Activated CD4-positive, alpha-beta memory T cell treated with anti-CD3 and anti-CD28 coated beads for 36 hours (primary cell): ENCODE measurements at regions not wholly inside any gene's neighbourhood (a gene's known extent, or its start where the extent isn't known, plus 50 kb on each side); places are given as distances from the start of the nearest gene placed in this dataset.

Experiments
- CTCF ChIA-PET: fragments of 350-600 bp; sonication (Branson Sonifier 250); formaldehyde crosslinking; loops from one replicate; lab custom pipeline; 2021; ENCODE audit warnings: antibody characterized with exemption, inconsistent platforms; lab: Charles Lee
- POLR2A ChIA-PET: fragments of 350-600 bp; sonication (Branson Sonifier 250); formaldehyde crosslinking; loops from one replicate; lab custom pipeline; 2021; ENCODE audit warnings: antibody characterized with exemption; lab: Charles Lee
- DNase-seq: peaks from one replicate; pipeline ENCODE4 v3.0.0-alpha.2; 2020
- H3K27ac Mint-ChIP-seq: one replicate; pipeline ENCODE4 v1.8.0; 2021; ENCODE audit warnings: mixed read lengths
- H3K27me3 Mint-ChIP-seq: one replicate; pipeline ENCODE4 v1.8.0; 2021; ENCODE audit warnings: mixed read lengths
- H3K36me3 Mint-ChIP-seq: one replicate; pipeline ENCODE4 v1.8.0; 2021; ENCODE audit warnings: mixed read lengths
- H3K4me1 Mint-ChIP-seq: one replicate; pipeline ENCODE4 v1.8.0; 2021; ENCODE audit warnings: low read depth, mixed read lengths
- H3K4me3 Mint-ChIP-seq: one replicate; pipeline ENCODE4 v1.8.0; 2021; ENCODE audit warnings: mild to moderate bottlenecking, mixed read lengths
- H3K9me3 Mint-ChIP-seq: one replicate; pipeline ENCODE4 v1.8.0; 2021; ENCODE audit warnings: mixed read lengths
- intact Hi-C: fragments of 100-400 bp; cut with micrococcal nuclease; formaldehyde crosslinking; loops from one replicate; pipeline ENCODE4 v1.15.1; 2023

DNA sequence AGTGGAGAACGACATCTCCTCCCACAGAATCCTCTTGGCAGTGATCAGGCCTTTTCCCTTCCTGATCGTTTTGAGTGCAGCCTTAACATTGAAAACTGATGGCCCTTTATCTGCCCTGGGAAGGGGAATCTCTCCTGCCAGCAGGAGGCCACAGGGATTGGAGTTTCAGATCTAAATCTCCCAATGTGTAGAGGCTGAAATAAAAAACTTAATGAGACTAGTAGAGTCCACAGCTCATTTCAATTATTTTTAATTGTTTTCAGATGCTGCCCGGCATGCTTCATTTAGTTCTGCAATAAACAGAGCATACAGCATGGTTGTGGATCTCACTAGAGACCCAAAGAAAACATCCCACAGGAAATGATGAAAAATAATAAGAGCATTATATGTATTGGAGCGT is 662.2 kb upstream of the HS3ST5 start:
- H3K9me3 Mint-ChIP-seq = no peaks in the 10 kb centered on the region

DNA sequence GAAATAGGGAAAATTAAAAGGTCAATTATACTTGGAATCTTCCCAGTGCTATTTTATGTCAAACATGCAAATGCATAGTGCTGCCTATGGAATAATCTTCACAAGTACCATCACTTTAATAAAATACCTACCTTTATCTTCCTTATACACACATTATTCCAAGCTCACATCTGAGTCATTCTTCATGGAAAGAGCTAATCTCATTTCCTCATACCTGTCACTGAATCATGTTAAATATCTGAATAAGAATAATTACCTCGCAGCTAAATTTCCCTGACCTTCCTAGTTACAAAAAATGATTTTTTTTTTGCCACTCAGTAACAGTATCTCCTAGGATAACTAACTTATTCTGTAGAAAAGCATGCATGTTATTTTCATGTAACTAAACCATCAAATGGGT is 661.4 kb upstream of the HS3ST5 start:
- POLR2A ChIA-PET = no interaction called here
- Mint-ChIP-seq H3K36me3 (no peaks in the 10 kb centered on the region), H3K27ac (no peak overlapping the region), H3K27me3 (no peaks in the 10 kb centered on the region), H3K9me3 (no peaks in the 10 kb centered on the region), H3K4me1 (no peaks in the 10 kb centered on the region), H3K4me3 (no peak overlapping the region)
- no peak for DNase-seq
- CTCF ChIA-PET = no interaction called here
- intact Hi-C loops = no loop called here

More for the DNA sequence above, 662.2 kb upstream of the HS3ST5 start:
- no peaks in the 10 kb centered on the region for H3K36me3 Mint-ChIP-seq
- H3K4me3 Mint-ChIP-seq = no peak overlapping the region
- POLR2A ChIA-PET = no interaction called here
- H3K27me3 Mint-ChIP-seq = no peaks in the 10 kb centered on the region
- CTCF ChIA-PET = no interaction called here
- H3K4me1 Mint-ChIP-seq = no peaks in the 10 kb centered on the region
- no peak overlapping the region for H3K27ac Mint-ChIP-seq
- intact Hi-C loops = no loop called here
- no peak for DNase-seq

DNA sequence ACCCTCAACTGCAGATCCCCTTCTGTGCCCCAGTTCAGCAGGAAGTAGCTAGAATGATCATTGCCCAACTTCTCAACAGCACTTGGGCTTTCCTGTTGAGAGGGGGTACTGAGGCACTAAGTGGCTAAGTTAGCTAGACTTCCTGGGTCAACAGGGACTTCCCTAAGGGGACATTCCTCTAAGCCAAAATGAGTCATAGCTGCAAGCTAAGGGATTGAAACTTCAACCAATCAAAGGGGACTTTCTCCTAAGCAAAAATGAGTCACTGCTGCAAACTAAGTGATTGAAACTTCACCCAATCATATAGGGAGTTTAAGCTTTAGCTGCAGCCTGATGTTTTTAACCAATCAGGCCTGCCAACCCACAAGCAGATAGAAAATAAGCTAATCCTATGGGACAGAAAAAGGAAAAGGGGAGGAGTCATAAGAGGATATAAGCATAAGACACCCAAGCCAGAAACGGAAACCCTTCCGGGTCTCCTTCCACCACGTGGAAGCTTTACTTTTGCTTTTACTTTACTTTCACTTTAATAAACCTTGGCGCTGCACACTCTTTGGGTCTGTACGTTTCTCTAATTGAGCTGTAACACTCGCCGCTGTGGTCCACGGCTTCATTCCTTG is 659.0 kb upstream of the HS3ST5 start:
- no peak overlapping the region for H3K4me3 Mint-ChIP-seq

DNA sequence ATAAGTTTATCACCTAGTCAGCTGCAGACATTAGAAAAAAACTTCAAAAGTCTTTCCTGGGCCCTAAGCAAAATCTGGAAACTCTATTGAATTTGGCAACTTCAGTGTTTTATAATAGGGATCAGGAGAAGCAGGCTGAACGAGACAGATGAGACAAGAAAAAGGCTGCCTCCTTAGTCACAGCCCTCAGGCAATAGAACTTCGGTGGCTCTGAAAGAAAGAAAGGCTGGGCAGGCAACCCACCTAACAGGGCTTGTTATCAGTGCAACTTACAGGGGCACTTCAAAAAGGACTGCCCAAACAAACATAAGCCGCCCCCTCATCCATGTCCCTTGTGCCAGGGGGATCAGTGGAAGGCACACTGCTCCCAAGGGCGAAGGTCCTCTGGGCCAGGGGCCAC is 657.9 kb upstream of the HS3ST5 start:
- no peaks in the 10 kb centered on the region for H3K36me3 Mint-ChIP-seq
- POLR2A ChIA-PET = no interaction called here
- no peaks in the 10 kb centered on the region for H3K4me1 Mint-ChIP-seq
- no peaks in the 10 kb centered on the region for H3K27me3 Mint-ChIP-seq
- no peak overlapping the region for H3K4me3 Mint-ChIP-seq
- DNase-seq = no peak
- H3K27ac Mint-ChIP-seq = no peak overlapping the region
- intact Hi-C loops = no loop called here
- CTCF ChIA-PET = no interaction called here
- H3K9me3 Mint-ChIP-seq = no peaks in the 10 kb centered on the region

More for the DNA sequence above, 659.0 kb upstream of the HS3ST5 start:
- H3K9me3 Mint-ChIP-seq = no peaks in the 10 kb centered on the region
- no peak for DNase-seq
- H3K27ac Mint-ChIP-seq = no peak overlapping the region
- no peaks in the 10 kb centered on the region for H3K4me1 Mint-ChIP-seq
- ChIA-PET CTCF (interaction anchor here (0.6 kb wide), 1 partner anchor 945 kb away, joined by 3 read pairs; no protein-coding TSS in a partner anchor), POLR2A (no interaction called here)
- intact Hi-C loops = no loop called here
- no peaks in the 10 kb centered on the region for H3K27me3 Mint-ChIP-seq
- no peaks in the 10 kb centered on the region for H3K36me3 Mint-ChIP-seq

DNA sequence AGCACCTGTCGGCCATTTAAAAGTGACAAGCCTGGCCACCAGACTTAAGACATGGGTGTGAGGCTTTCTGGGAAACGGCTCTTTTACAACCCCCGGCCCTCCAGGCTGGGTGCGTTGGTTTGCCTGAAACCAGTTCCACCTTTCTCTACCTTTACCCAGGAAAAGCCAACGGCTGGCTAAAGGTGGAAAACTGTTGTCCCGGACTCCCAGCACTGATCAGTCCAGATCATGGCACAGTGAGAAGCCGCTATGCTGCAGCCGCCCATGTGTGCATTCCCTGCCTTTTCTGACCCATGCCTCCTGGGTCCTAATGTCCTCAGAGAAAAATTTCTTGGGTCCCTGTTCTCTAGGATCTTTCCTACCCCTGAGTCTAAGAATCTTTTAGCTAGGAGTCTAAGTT is 655.7 kb upstream of the HS3ST5 start:
- Mint-ChIP-seq H3K9me3 (no peaks in the 10 kb centered on the region), H3K4me1 (no peaks in the 10 kb centered on the region), H3K27me3 (no peaks in the 10 kb centered on the region), H3K4me3 (no peak overlapping the region), H3K36me3 (no peaks in the 10 kb centered on the region), H3K27ac (no peak overlapping the region)
- intact Hi-C loops = no loop called here
- ChIA-PET CTCF (no interaction called here), POLR2A (no interaction called here)
- no peak for DNase-seq

DNA sequence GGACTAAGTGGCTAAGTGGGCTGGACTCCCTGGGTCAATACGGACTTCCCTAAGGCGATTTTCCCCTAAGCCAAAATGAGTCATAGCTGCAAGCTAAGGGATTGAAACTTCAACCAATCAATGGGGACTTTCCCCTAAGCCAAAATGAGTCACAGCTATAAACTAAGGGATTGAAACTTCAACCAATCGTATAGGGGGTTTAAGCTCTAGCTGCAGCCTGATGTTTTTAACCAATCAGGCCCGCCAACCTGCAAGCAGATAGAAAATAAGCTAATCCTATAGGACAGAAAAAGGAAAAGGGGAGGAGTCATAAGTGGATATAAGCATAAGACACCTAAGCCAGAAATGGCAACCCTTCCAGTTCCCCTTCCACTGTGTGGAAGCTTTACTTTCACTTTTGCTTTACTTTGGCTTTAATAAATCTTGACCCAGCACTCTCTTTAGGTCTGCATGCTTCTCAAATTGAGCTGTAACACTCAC is 655.0 kb upstream of the HS3ST5 start:
- no peak overlapping the region for H3K27ac Mint-ChIP-seq
- no peak overlapping the region for H3K4me3 Mint-ChIP-seq
- intact Hi-C loops = no loop called here
- no peaks in the 10 kb centered on the region for H3K9me3 Mint-ChIP-seq
- CTCF ChIA-PET = no interaction called here
- H3K4me1 Mint-ChIP-seq = no peaks in the 10 kb centered on the region
- POLR2A ChIA-PET = no interaction called here
- no peaks in the 10 kb centered on the region for H3K27me3 Mint-ChIP-seq
- DNase-seq = no peak
- H3K36me3 Mint-ChIP-seq = no peaks in the 10 kb centered on the region

DNA sequence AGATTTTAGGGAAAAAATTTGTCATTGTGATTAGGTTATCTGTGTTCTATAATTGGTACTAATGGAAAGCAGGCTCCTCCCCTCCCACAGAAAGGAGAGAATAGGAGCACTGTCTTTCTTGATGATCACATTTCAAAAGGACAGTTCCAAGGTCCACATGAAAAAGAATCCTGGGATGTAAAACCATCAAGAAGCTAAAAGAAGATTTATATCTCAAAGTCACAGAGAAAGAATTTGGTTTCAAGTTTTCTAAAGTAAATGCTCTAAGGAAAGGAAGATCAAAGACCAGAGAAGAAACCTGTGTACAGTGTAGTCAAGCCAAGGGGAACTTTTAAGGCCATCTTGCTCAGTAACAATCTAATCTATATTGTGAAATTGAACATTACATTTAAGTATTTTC is 652.7 kb upstream of the HS3ST5 start:
- Mint-ChIP-seq H3K27ac (no peak overlapping the region), H3K4me3 (no peak overlapping the region), H3K27me3 (no peaks in the 10 kb centered on the region), H3K4me1 (no peaks in the 10 kb centered on the region), H3K9me3 (no peaks in the 10 kb centered on the region), H3K36me3 (no peaks in the 10 kb centered on the region)
- CTCF ChIA-PET = no interaction called here
- POLR2A ChIA-PET = no interaction called here
- intact Hi-C loops = no loop called here
- no peak for DNase-seq

DNA sequence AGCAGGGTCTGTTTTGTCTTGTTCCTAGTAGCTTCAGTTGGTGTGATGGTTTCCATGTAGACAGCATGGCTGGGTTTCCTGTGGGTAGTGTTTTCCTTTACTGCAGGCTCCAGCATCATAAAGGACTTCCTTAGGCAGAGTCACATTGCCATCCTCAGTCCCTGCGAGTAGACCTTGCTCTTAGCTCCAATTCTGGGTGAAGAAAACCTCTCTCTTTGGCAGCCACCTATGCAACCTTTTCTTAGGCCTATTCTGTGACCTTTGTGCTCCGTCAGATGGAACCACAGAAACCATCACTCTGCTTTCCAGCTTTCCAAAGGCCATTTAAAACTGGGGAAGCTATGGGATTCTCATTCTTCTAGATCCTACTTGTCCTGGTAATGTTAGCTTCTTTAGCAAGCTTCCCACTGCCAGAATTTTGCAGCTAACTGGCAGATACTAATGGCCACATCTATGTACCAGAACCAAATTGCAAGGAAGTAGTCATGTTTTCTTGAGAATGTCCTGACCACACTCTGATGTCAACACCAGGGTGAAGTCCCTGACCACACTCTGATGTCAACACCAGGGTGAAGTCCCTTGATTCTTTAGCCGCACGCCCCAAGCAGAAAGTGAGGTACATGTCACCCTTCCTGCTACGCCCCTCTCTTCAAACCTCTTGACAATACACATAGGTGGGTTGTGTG is 646.6 kb upstream of the HS3ST5 start:
- H3K36me3 Mint-ChIP-seq = no peaks in the 10 kb centered on the region
- H3K27me3 Mint-ChIP-seq = no peaks in the 10 kb centered on the region
- H3K4me1 Mint-ChIP-seq = no peaks in the 10 kb centered on the region
- DNase-seq = peak; percentile 15
- H3K9me3 Mint-ChIP-seq = no peaks in the 10 kb centered on the region
- no peak overlapping the region for H3K27ac Mint-ChIP-seq
- intact Hi-C loops = no loop called here
- H3K4me3 Mint-ChIP-seq = no peak overlapping the region
- CTCF ChIA-PET = no interaction called here
- POLR2A ChIA-PET = no interaction called here

DNA sequence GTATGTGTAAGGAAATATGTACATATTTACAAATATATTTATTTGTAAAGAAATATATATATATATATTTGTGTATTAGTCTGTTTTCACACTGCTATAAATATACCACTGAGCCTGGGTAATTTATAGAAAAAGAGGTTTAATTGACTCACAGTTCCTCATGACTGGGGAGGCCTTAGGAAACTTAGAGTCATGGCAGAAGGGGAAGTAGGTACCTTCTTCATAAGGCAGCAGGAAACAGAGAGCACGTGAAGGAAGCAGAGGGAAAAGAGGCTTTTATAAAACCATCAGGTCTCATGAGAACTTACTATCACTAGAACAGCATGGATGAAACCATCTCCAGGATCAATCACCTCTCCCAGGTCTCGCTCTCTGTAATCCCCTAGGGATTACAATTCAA is 644.5 kb upstream of the HS3ST5 start:
- POLR2A ChIA-PET = no interaction called here
- no peaks in the 10 kb centered on the region for H3K36me3 Mint-ChIP-seq
- no peak for DNase-seq
- CTCF ChIA-PET = no interaction called here
- H3K4me1 Mint-ChIP-seq = no peaks in the 10 kb centered on the region
- intact Hi-C loops = no loop called here
- H3K9me3 Mint-ChIP-seq = no peaks in the 10 kb centered on the region
- H3K27ac Mint-ChIP-seq = no peak overlapping the region
- H3K4me3 Mint-ChIP-seq = no peak overlapping the region
- H3K27me3 Mint-ChIP-seq = no peaks in the 10 kb centered on the region

DNA sequence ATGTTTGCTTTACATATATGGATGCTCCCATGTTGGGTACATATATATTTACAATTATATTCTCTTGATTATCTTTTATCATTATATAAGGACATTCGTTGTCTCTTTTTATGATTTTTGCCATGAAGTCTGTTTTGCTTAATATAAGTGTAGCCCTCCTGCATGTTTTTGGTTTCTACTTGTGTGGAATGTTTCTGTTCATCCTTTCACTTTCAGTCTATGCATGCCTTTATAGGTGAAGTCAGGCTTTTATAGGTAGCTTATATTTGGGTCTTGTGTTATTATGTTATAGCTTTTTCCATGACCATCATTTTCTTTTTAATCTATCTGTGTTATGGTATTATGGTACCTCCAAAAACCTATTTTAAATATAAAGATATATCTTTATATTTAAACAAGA is 612.5 kb upstream of the HS3ST5 start:
- intact Hi-C loops = no loop called here
- Mint-ChIP-seq H3K27me3 (no peaks in the 10 kb centered on the region), H3K4me3 (no peak overlapping the region), H3K4me1 (no peaks in the 10 kb centered on the region), H3K9me3 (no peaks in the 10 kb centered on the region), H3K36me3 (no peaks in the 10 kb centered on the region), H3K27ac (no peak overlapping the region)
- ChIA-PET CTCF (no interaction called here), POLR2A (no interaction called here)
- no peak for DNase-seq

DNA sequence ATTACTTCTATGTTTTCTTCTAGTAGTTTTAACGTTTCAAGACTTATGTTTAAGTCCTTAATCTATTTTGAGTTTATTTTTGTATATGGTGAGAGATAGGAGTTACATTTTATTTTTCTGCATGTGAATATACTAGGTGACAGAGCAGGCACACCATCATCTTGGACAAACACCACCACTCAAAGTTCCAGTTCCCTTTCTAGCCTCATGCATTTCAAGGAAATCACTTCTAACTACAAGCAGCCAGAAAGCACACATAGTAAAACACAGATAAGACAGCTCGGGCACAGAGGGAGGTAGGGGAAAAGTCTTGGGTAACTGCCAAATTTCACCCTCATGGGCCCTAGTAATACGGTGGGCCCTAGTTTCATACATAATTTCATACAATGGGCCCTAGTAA is 609.4 kb upstream of the HS3ST5 start:
- ChIA-PET CTCF (no interaction called here), POLR2A (no interaction called here)
- Mint-ChIP-seq H3K4me3 (no peak overlapping the region), H3K27me3 (no peaks in the 10 kb centered on the region), H3K36me3 (no peaks in the 10 kb centered on the region), H3K9me3 (no peaks in the 10 kb centered on the region), H3K4me1 (no peaks in the 10 kb centered on the region), H3K27ac (no peak overlapping the region)
- intact Hi-C loops = no loop called here
- DNase-seq = no peak

DNA sequence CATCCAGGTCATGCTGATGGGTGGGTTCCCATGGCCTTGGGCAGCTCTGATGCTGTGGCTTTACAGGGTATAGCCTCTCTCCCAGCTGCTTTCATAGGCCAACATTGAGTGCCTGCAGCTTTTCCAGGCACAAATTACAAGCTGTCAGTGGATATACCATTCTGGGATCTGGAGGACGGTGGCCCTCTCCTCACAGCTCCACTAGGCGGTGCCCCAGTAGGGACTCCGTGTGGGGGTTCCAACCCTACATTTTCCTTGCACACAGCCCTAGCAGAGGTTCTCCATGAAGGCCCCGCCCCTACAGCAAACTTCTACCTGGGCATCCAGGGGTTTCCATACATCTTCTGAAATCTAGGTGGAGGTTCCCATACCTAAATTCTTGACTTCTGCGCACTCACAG is 602.6 kb upstream of the HS3ST5 start:
- ChIA-PET CTCF (no interaction called here), POLR2A (no interaction called here)
- intact Hi-C loops = no loop called here
- Mint-ChIP-seq H3K4me3 (no peak overlapping the region), H3K9me3 (peaks cover 13% of the 10 kb centered on the region), H3K4me1 (no peaks in the 10 kb centered on the region), H3K27me3 (no peaks in the 10 kb centered on the region), H3K36me3 (no peaks in the 10 kb centered on the region), H3K27ac (no peak overlapping the region)
- DNase-seq = no peak

DNA sequence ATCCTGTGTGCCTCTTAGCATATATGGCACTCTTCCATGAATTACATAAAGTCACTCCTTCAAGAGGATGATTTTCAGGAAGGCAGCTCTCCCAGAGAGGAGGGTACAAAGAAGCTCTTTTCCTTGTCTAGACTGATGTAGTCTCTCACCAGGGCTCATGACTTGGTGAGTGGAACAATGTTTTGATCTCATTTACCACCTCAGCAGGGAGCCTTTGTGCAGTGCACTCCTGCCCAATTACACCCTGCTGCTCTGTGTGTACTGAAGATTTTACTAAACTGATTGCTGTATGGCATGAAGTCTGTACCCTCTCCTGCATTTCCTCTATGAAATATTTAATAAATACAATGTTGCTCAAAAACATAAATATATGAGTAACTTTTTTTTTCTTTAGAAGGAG is 598.3 kb upstream of the HS3ST5 start:
- Mint-ChIP-seq H3K4me3 (no peak overlapping the region), H3K4me1 (no peaks in the 10 kb centered on the region), H3K36me3 (no peaks in the 10 kb centered on the region), H3K27me3 (no peaks in the 10 kb centered on the region), H3K9me3 (peaks cover 7% of the 10 kb centered on the region), H3K27ac (no peak overlapping the region)
- CTCF ChIA-PET = no interaction called here
- POLR2A ChIA-PET = no interaction called here
- DNase-seq = no peak
- intact Hi-C loops = no loop called here
